Endothelial cell of umbilical vein (primary cell): ENCODE measurements at regions not wholly inside any gene's neighbourhood (a gene's known extent, or its start where the extent isn't known, plus 50 kb on each side); places are given as distances from the start of the nearest gene placed in this dataset.

Experiments used
- BruUV-seq: library from RNA; stranded (reverse); fragments of 400-500 nt; replicated peaks from 2 replicates; lab custom pipeline; 2021; lab: Mats Ljungman, UMichigan
- CTCF ChIA-PET: fragments of 300-600, 350-600 bp; sonication (Branson Sonifier 250); formaldehyde crosslinking; loops from one replicate; lab custom pipeline; 2021; ENCODE audit warnings: antibody characterized with exemption, inconsistent platforms; lab: Charles Lee
- POLR2A ChIA-PET: fragments of 300-600, 350-600 bp; sonication (Branson Sonifier 250); formaldehyde crosslinking; loops from one replicate; lab custom pipeline; 2021; ENCODE audit warnings: antibody characterized with exemption, inconsistent platforms; lab: Charles Lee
- DNase-seq: peaks from one replicate; pipeline ENCODE4 v3.0.0-alpha.2; 2011; ENCODE audit warnings: low read depth, low spot score
- FAIRE-seq: peaks from 2 replicates; lab custom pipeline; 2011; peaks lifted over from hg19 to GRCh38; lab: Jason Lieb, UNC
- H2AFZ ChIP-seq: 2 replicates; pipeline ENCODE4 v1.6.0; 2012; ENCODE audit warnings: low read depth, low read length, control low read depth, inconsistent platforms
- H3K27ac ChIP-seq: 2 replicates; pipeline ENCODE4 v1.5.1; 2011; ENCODE audit warnings: low read depth, mild to moderate bottlenecking, control low read depth, low read length, moderate library complexity; ENCODE audit not compliant: insufficient read depth
- H3K27me3 ChIP-seq, 2 experiments: 2 replicates each; pipeline versions ENCODE4 v1.6.0 to v1.6.1; 2011; ENCODE audit warnings: low read length in 2 of 2, mixed read lengths in 1 of 2; ENCODE audit not compliant: control insufficient read depth in 2 of 2, insufficient read depth in 2 of 2
- H3K36me3 ChIP-seq, 2 experiments: 2 replicates in 1 of 2; 3 replicates in 1 of 2; pipeline ENCODE4 v1.5.1; 2011; ENCODE audit warnings: low read length in 2 of 2, mild to moderate bottlenecking in 1 of 2, moderate library complexity in 1 of 2; ENCODE audit not compliant: control insufficient read depth in 2 of 2, insufficient read depth in 2 of 2; ENCODE audit errors: extremely low read depth in 1 of 2
- H3K4me1 ChIP-seq: 3 replicates; pipeline ENCODE4 v1.5.1; 2011; ENCODE audit warnings: mild to moderate bottlenecking, low read length; ENCODE audit not compliant: control insufficient read depth, insufficient read depth; ENCODE audit errors: extremely low read depth
- H3K4me2 ChIP-seq: 2 replicates; pipeline ENCODE4 v1.6.1; 2011; ENCODE audit warnings: low read length, control low read depth, mixed read lengths; ENCODE audit not compliant: insufficient read depth
- H3K4me3 ChIP-seq, 3 experiments: fragments of 200-600 bp in 1 of 3; sonication (generic), shearing (Covaris generic) in 1 of 3; replicated peaks in 1 of 3; 2 replicates each; pipeline ENCODE4 v1.5.1; 2011 to 2016; ENCODE audit warnings: control low read depth in 3 of 3, low read length in 3 of 3, mild to moderate bottlenecking in 2 of 3, inconsistent platforms in 1 of 3, low read depth in 1 of 3, moderate library complexity in 1 of 3; ENCODE audit not compliant: insufficient read depth in 1 of 3
- H3K79me2 ChIP-seq: 2 replicates; pipeline ENCODE4 v1.6.0; 2012; ENCODE audit warnings: low read length, inconsistent platforms; ENCODE audit not compliant: control insufficient read depth, insufficient read depth
- H3K9ac ChIP-seq: replicated peaks from 2 replicates; pipeline ENCODE3; 2011; ENCODE audit warnings: low read length, control low read depth; ENCODE audit not compliant: insufficient read depth; ENCODE audit errors: extremely low read depth
- H3K9me1 ChIP-seq: replicated peaks from 3 replicates; pipeline ENCODE4 v1.6.0; 2011; ENCODE audit warnings: mild to moderate bottlenecking, low read length; ENCODE audit not compliant: control insufficient read depth, insufficient read depth; ENCODE audit errors: extremely low read depth
- H3K9me3 ChIP-seq: replicated peaks from 2 replicates; pipeline ENCODE4 v1.5.1; 2012; ENCODE audit warnings: low read length, inconsistent platforms; ENCODE audit not compliant: control insufficient read depth, insufficient read depth
- H4K20me1 ChIP-seq: replicated peaks from 2 replicates; pipeline ENCODE3; 2011; ENCODE audit warnings: mild to moderate bottlenecking, low read length; ENCODE audit not compliant: control insufficient read depth, insufficient read depth; ENCODE audit errors: extremely low read depth
- CTCF ChIP-seq, 2 donors: IDR thresholded peaks; 1 replicate in 1 of 2; 2 replicates in 1 of 2; pipeline ENCODE4 v1.5.1; 2011; ENCODE audit warnings: low read length in 2 of 2, mild to moderate bottlenecking in 2 of 2, moderate library complexity in 2 of 2, control low read depth in 1 of 2, inconsistent platforms in 1 of 2, low read depth in 1 of 2; ENCODE audit not compliant: insufficient read depth in 1 of 2; ENCODE audit errors: extremely low read depth in 1 of 2
- EZH2 ChIP-seq: IDR thresholded peaks from 2 replicates; pipeline ENCODE4 v1.6.1; 2012; ENCODE audit warnings: borderline replicate concordance, low read depth, mild to moderate bottlenecking, moderate library complexity, low read length, inconsistent platforms; ENCODE audit not compliant: severe bottlenecking
- FOS ChIP-seq: IDR thresholded peaks from 2 replicates; pipeline ENCODE4 v1.6.1; 2011; ENCODE audit warnings: mild to moderate bottlenecking, low read length, moderate library complexity, borderline replicate concordance; ENCODE audit not compliant: insufficient read depth
- GATA2 ChIP-seq: IDR thresholded peaks from 2 replicates; pipeline ENCODE4 v1.7.0; 2011; ENCODE audit warnings: low read depth, mild to moderate bottlenecking, moderate library complexity, mixed read lengths, low read length; ENCODE audit not compliant: insufficient read length, insufficient read depth
- JUN ChIP-seq: IDR thresholded peaks from 2 replicates; pipeline ENCODE4 v1.6.1; 2011; ENCODE audit warnings: borderline replicate concordance, low read depth; ENCODE audit not compliant: insufficient read length, insufficient read depth
- MAX ChIP-seq: IDR thresholded peaks from 2 replicates; pipeline ENCODE4 v1.6.1; 2011; ENCODE audit not compliant: insufficient read depth, insufficient read length
- MYC ChIP-seq: IDR thresholded peaks from one replicate; pipeline ENCODE4 v1.6.1; 2011; ENCODE audit warnings: mild to moderate bottlenecking, low read depth, low read length
- POLR2A ChIP-seq: IDR thresholded peaks from 2 replicates; pipeline ENCODE4 v1.6.1; 2012; ENCODE audit warnings: low read depth, mild to moderate bottlenecking, control low read depth, low read length
- POLR2AphosphoS5 ChIP-seq: IDR thresholded peaks from 2 replicates; pipeline ENCODE4 v1.6.1; 2012; ENCODE audit warnings: low read depth, mild to moderate bottlenecking, control low read depth, low read length, moderate library complexity; ENCODE audit not compliant: insufficient read depth
- dilution Hi-C: fragments of 300-500 bp; cut with MboI; formaldehyde crosslinking; loops from one replicate; pipeline ENCODE4 v1.15.0; 2019; ENCODE audit warnings: low sequenced_read_pairs; ENCODE audit not compliant: extremely low pct_ligation_motif_present
- intact Hi-C: fragments of 100-400 bp; cut with micrococcal nuclease; formaldehyde crosslinking; loops from one replicate; pipeline ENCODE4 v1.10.0; 2022

GRCh38 chr4:185080545-185080944 lies 62.3 kb downstream of the HELT start:
- no peak overlapping the region for H3K9ac ChIP-seq
- no peaks in the 10 kb centered on the region for H3K36me3 ChIP-seq
- H3K9me1 ChIP-seq = no peaks in the 10 kb centered on the region
- no peak overlapping the region for H3K4me3 ChIP-seq
- TF ChIP-seq POLR2A = no peak
- TF ChIP-seq GATA2 = no peak
- TF ChIP-seq POLR2AphosphoS5 = no peak
- no peak for TF ChIP-seq FOS
- no peak for TF ChIP-seq MYC
- TF ChIP-seq EZH2 = no peak
- peaks cover 2 to 11% of the 10 kb centered on the region in 2 experiments for H3K27me3 ChIP-seq
- no peak for DNase-seq
- no peak overlapping the region for H3K4me2 ChIP-seq
- H3K27ac ChIP-seq = no peak overlapping the region
- no peaks in the 10 kb centered on the region for H3K79me2 ChIP-seq
- FAIRE-seq = no peak
- intact Hi-C loops = no loop called here
- H4K20me1 ChIP-seq = no peaks in the 10 kb centered on the region
- no peak overlapping the region for H2AFZ ChIP-seq
- no peaks in the 10 kb centered on the region for H3K9me3 ChIP-seq
- no peaks in the 10 kb centered on the region for H3K4me1 ChIP-seq
- POLR2A ChIA-PET = no interaction called here
- no TSS peak for BruUV-seq
- CTCF ChIA-PET = no interaction called here
- dilution Hi-C loops = no loop called here

- dilution Hi-C loops = no loop called here
- no peak overlapping the region for H3K4me2 ChIP-seq
- FAIRE-seq (no peak), DNase-seq (no peak)
- H4K20me1 ChIP-seq = no peaks in the 10 kb centered on the region
- no peak overlapping the region for H3K27ac ChIP-seq
- POLR2A ChIA-PET = interaction anchor here (0.6 kb wide), 1 partner anchor 14 kb away, joined by 3 read pairs; no protein-coding TSS in a partner anchor
- no peaks in the 10 kb centered on the region for H3K9me3 ChIP-seq
- H3K36me3 ChIP-seq = no peaks in the 10 kb centered on the region
- CTCF ChIA-PET = interaction anchor here (0.5 to 3.0 kb wide), 8 partner anchors 12 to 290 kb away, joined by 3 to 18 read pairs (median 3); no protein-coding TSS in a partner anchor
- peaks cover 2 to 8% of the 10 kb centered on the region in 2 experiments for H3K27me3 ChIP-seq
- no peak overlapping the region for H3K9ac ChIP-seq
- intact Hi-C loops = no loop called here
- no peaks in the 10 kb centered on the region for H3K4me1 ChIP-seq
- BruUV-seq = no TSS peak
- no peak overlapping the region for H2AFZ ChIP-seq
- no peaks in the 10 kb centered on the region for H3K79me2 ChIP-seq
- no peaks in the 10 kb centered on the region for H3K9me1 ChIP-seq
- TF ChIP-seq JUN = no peak
- no peak for TF ChIP-seq CTCF (IDR thresholded peaks at IDR 0.05; ENCODE audit: extremely low read depth in 1 of 2, insufficient read depth in 1 of 2, low read depth in 1 of 2, low read length in 2 of 2)
- TF ChIP-seq FOS = no peak
- TF ChIP-seq MAX = no peak
- TF ChIP-seq POLR2A = no peak
- TF ChIP-seq MYC = no peak
- TF ChIP-seq GATA2 = no peak
- no peak for TF ChIP-seq EZH2
- TF ChIP-seq POLR2AphosphoS5 = no peak
- H3K4me3 ChIP-seq = no peak overlapping the region
These were observed 60.5 kb upstream of the SLC25A4 start for GRCh38 chr4:185082561-185082960.
